CD4-positive, alpha-beta T cell (primary cell): ENCODE measurements at regions not wholly inside any gene's neighbourhood (a gene's known extent, or its start where the extent isn't known, plus 50 kb on each side); places are given as distances from the start of the nearest gene placed in this dataset.

Source experiments
- ATAC-seq: fragments of 200-7000 bp; cut with Tn5 transposase; one replicate; pipeline ENCODE4 v1.10.0; 2022; ENCODE audit warnings: mild to moderate bottlenecking; ENCODE audit not compliant: poor library complexity
- CTCF ChIA-PET: fragments of 350-600 bp; sonication (Branson Sonifier 250); formaldehyde crosslinking; loops from one replicate; lab custom pipeline; 2021; ENCODE audit warnings: antibody characterized with exemption, inconsistent platforms; lab: Charles Lee
- POLR2A ChIA-PET: fragments of 350-600 bp; sonication (Branson Sonifier 250); formaldehyde crosslinking; loops from one replicate; lab custom pipeline; 2021; ENCODE audit warnings: antibody characterized with exemption, inconsistent platforms; lab: Charles Lee
- DNase-seq, 14 experiments: peaks; one replicate each; pipeline ENCODE4 v3.0.0-alpha.2; 2013 to 2020; ENCODE audit warnings: mixed read lengths in 2 of 14
- H3K27ac ChIP-seq, 2 donors: one replicate each; pipeline versions ENCODE4 v1.5.1 to v1.7.0; 2013; ENCODE audit warnings: low read length in 2 of 2, low read depth in 1 of 2, mild to moderate bottlenecking in 1 of 2
- H3K27me3 ChIP-seq, 2 experiments: 1 replicate in 1 of 2; 2 replicates in 1 of 2; pipeline versions ENCODE4 v1.6.1 to v1.7.0; 2013; ENCODE audit warnings: low read length in 2 of 2, control low read depth in 1 of 2, mild to moderate bottlenecking in 1 of 2, moderate library complexity in 1 of 2; ENCODE audit not compliant: insufficient read depth in 2 of 2, control insufficient read depth in 1 of 2
- H3K36me3 ChIP-seq: one replicate; pipeline ENCODE4 v1.6.1; 2013; ENCODE audit warnings: low read length, control low read depth; ENCODE audit not compliant: insufficient read depth
- H3K4me1 ChIP-seq: one replicate; pipeline ENCODE4 v1.6.1; 2013; ENCODE audit warnings: low read length, control low read depth; ENCODE audit not compliant: insufficient read depth
- H3K4me3 ChIP-seq: one replicate; pipeline ENCODE4 v1.5.1; 2013; ENCODE audit warnings: mild to moderate bottlenecking, low read length, moderate library complexity
- H3K9me3 ChIP-seq, 2 experiments: 1 replicate in 1 of 2; 2 replicates in 1 of 2; pipeline versions ENCODE4 v1.6.1 to v1.7.0; 2013; ENCODE audit warnings: low read length in 2 of 2, mild to moderate bottlenecking in 2 of 2, control low read depth in 1 of 2, moderate library complexity in 1 of 2; ENCODE audit not compliant: control insufficient read depth in 1 of 2, insufficient read depth in 1 of 2
- H3K27ac Mint-ChIP-seq: one replicate; pipeline ENCODE4 v1.8.0; 2020; ENCODE audit warnings: mixed read lengths
- H3K27me3 Mint-ChIP-seq: one replicate; pipeline ENCODE4 v1.8.0; 2021; ENCODE audit warnings: mixed read lengths
- H3K36me3 Mint-ChIP-seq: one replicate; pipeline ENCODE4 v1.8.0; 2021; ENCODE audit warnings: low read depth, mixed read lengths
- H3K4me1 Mint-ChIP-seq: one replicate; pipeline ENCODE4 v1.8.0; 2021; ENCODE audit warnings: low read depth, mixed read lengths
- H3K4me3 Mint-ChIP-seq: one replicate; pipeline ENCODE4 v1.8.0; 2020; ENCODE audit warnings: mild to moderate bottlenecking, mixed read lengths
- H3K9me3 Mint-ChIP-seq: one replicate; pipeline ENCODE4 v1.8.0; 2020; ENCODE audit warnings: mixed read lengths
- intact Hi-C, 2 experiments: fragments of 100-400 bp; cut with DNase I in 1 of 2; cut with micrococcal nuclease in 1 of 2; formaldehyde crosslinking; loops; one replicate each; pipeline versions ENCODE4 v1.15.1 to v1.9.0; 2023 to 2025; cut with DNase I, micrococcal nuclease
- TF ChIP-seq, protein P1 (sequence below): fragments of 200-600 bp; IDR thresholded peaks from one replicate; pipeline ENCODE4 v1.8.0; 2022; ENCODE audit warnings: antibody characterized with exemption, mild to moderate bottlenecking

DNA sequence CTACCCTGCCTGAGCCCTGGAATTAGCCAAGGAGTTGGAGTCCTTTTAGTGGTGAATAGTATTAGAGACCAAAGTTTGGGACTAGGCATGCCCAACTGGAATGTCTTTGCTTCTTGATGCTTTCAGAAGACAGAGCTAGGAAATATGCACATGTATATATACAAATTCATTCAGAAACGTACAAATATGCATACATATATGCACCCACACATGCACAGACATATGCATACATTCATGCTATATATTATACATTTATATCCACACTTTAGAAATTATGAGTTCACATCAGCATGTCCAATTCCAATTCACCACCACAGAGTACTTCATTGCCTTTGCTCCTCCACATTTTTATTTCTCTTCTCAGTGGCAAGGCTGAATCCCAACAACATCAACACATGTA lies 398.3 kb upstream of the MPDZ start:
- Histone ChIP-seq H3K9me3 (peaks cover 4 to 10% of the 10 kb centered on the region in 2 experiments), H3K4me1 (no peaks in the 10 kb centered on the region), H3K4me3 (no peak overlapping the region), H3K36me3 (no peaks in the 10 kb centered on the region), H3K27me3 (no peaks in the 10 kb centered on the region), H3K27ac (no peak overlapping the region)
- CTCF ChIA-PET: no interaction called here
- intact Hi-C loops: no loop called here
- DNase-seq (no peak), ATAC-seq (no peak)
- no peaks in the 10 kb centered on the region for H3K36me3 Mint-ChIP-seq
- no peaks in the 10 kb centered on the region for H3K4me1 Mint-ChIP-seq
- TF ChIP-seq, protein P1, sequence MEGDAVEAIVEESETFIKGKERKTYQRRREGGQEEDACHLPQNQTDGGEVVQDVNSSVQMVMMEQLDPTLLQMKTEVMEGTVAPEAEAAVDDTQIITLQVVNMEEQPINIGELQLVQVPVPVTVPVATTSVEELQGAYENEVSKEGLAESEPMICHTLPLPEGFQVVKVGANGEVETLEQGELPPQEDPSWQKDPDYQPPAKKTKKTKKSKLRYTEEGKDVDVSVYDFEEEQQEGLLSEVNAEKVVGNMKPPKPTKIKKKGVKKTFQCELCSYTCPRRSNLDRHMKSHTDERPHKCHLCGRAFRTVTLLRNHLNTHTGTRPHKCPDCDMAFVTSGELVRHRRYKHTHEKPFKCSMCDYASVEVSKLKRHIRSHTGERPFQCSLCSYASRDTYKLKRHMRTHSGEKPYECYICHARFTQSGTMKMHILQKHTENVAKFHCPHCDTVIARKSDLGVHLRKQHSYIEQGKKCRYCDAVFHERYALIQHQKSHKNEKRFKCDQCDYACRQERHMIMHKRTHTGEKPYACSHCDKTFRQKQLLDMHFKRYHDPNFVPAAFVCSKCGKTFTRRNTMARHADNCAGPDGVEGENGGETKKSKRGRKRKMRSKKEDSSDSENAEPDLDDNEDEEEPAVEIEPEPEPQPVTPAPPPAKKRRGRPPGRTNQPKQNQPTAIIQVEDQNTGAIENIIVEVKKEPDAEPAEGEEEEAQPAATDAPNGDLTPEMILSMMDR: no peak
- H3K4me3 Mint-ChIP-seq: no peak overlapping the region
- POLR2A ChIA-PET: no interaction called here
- no peaks in the 10 kb centered on the region for H3K27me3 Mint-ChIP-seq
- H3K9me3 Mint-ChIP-seq: peaks cover 3% of the 10 kb centered on the region
- H3K27ac Mint-ChIP-seq: no peak overlapping the region

DNA sequence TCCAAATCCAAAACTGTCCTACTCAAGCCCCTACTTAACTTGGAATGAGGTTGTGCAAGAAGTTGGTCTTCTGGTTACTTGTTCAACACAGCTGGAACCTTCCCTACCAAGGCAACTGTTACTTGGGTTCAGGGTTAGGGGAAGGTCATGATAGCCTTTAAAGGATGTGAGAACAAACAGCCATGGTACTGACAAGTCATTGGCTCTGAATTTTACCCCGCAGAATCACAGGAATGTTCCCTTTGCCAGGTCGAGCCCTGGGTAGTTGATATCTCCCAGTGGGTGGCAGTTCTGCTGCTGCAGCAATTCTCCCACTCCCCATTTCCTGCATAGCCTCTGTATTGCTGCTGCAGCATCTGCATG lies 396.1 kb upstream of the MPDZ start:
- CTCF ChIA-PET: no interaction called here

DNA sequence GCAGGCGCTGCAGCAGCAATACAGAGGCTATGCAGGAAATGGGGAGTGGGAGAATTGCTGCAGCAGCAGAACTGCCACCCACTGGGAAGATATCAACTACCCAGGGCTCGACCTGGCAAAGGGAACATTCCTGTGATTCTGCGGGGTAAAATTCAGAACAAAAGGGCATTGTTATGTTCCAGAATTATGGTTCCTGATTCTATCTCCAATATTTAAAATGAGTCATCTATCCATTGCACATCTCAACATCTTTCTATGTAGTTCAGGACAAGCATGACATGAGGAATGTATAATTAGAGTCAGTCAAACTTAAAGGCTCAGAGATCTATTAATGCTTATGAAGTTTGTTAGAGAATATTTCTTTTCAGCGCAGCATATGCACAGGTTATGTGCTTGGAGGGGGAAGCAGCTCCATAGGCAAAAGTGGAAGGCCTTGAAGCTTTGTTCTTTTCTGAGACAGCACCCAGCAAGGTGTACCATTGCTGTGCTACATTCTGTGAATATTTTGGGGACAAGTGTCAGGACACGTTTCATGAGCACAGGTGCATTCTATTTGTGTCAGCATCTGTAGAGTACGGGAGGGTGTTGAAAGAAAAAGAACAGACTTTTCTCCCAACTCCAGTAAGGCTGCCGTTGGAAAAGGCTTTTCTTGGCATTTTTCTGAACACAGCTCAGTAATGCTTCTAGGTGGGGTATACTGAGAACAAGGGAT lies 395.6 kb upstream of the MPDZ start:
- CTCF ChIA-PET: no interaction called here
- H3K9me3 Mint-ChIP-seq: peaks cover 3% of the 10 kb centered on the region
- H3K27ac Mint-ChIP-seq: no peak overlapping the region
- no peak for ATAC-seq
- TF ChIP-seq, protein P1: no peak
- H3K4me3 Mint-ChIP-seq: no peak overlapping the region
- peaks cover 0 to 13% of the 10 kb centered on the region in 2 experiments for H3K9me3 ChIP-seq
- no peak for DNase-seq
- no peaks in the 10 kb centered on the region for H3K4me1 Mint-ChIP-seq
- H3K4me1 ChIP-seq: no peaks in the 10 kb centered on the region
- no peaks in the 10 kb centered on the region for H3K27me3 Mint-ChIP-seq
- intact Hi-C loops: no loop called here
- no peaks in the 10 kb centered on the region for H3K36me3 Mint-ChIP-seq
- no peaks in the 10 kb centered on the region for H3K36me3 ChIP-seq
- H3K27me3 ChIP-seq: no peaks in the 10 kb centered on the region
- no peak overlapping the region for H3K4me3 ChIP-seq
- no peak overlapping the region for H3K27ac ChIP-seq
- POLR2A ChIA-PET: no interaction called here

More for the DNA sequence above, 396.1 kb upstream of the MPDZ start:
- TF ChIP-seq, protein P1: no peak
- H3K4me1 ChIP-seq: no peaks in the 10 kb centered on the region
- no peaks in the 10 kb centered on the region for H3K27me3 Mint-ChIP-seq
- no peak overlapping the region for H3K4me3 Mint-ChIP-seq
- no peaks in the 10 kb centered on the region for H3K4me1 Mint-ChIP-seq
- peaks cover 0 to 13% of the 10 kb centered on the region in 2 experiments for H3K9me3 ChIP-seq
- no peak for ATAC-seq
- no peaks in the 10 kb centered on the region for H3K36me3 ChIP-seq
- POLR2A ChIA-PET: no interaction called here
- H3K36me3 Mint-ChIP-seq: no peaks in the 10 kb centered on the region
- no peak overlapping the region for H3K27ac ChIP-seq
- DNase-seq: no peak
- intact Hi-C loops: no loop called here
- no peak overlapping the region for H3K4me3 ChIP-seq
- H3K27ac Mint-ChIP-seq: no peak overlapping the region
- H3K9me3 Mint-ChIP-seq: peaks cover 3% of the 10 kb centered on the region
- no peaks in the 10 kb centered on the region for H3K27me3 ChIP-seq
